HPDE6-E6E7 (cell line): ENCODE measurements at regions not wholly inside any gene's neighbourhood (a gene's known extent, or its start where the extent isn't known, plus 50 kb on each side); places are given as distances from the start of the nearest gene placed in this dataset.

Experiments
- DNase-seq: peaks from one replicate; pipeline ENCODE4 v3.0.0; 2011; ENCODE audit warnings: missing footprints; ENCODE audit errors: extremely low spot score

DNA sequence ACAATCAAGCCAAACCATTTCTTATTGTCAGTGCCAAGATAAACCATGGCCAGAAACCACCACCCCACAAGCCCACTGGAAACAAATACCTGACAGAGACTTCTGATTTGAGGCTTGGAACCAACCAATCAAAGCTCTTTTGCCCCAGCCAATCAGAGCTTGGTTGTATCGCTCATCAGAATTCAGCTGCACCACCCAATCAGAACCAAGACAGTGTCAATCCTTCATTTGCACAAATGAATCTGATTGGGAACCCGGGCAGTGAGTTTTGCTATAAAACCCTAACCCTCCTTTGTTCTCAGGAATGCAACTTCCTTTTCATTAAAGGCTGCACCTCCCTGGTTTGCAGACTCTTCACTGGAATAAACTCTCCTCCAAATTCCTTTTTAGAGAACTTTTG lies 87.4 kb downstream of the ELAPOR2 start:
- DNase-seq, result no peak

DNA sequence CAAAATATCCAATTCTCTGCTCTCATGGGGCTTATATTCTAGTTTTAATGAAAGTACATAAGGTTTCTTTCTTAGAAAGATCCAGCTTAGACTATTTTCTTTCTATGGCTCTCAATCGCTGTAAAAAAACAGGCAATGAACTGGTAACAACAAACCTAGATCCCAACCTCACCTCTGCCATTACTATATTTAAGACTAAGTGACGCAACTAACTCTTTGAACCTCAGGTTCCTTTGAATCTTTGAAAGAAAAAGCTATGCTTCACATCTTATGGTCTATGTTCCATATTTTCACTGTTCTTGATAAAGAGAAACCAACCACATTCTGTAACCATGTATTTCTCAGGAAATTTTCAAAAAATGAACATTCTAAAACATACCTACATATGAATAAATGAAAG lies 88.5 kb downstream of the ELAPOR2 start:
- DNase-seq, result no peak

GRCh38 chr7:86970547-86970946 lies 88.9 kb downstream of the ELAPOR2 start:
- no peak for DNase-seq

DNA sequence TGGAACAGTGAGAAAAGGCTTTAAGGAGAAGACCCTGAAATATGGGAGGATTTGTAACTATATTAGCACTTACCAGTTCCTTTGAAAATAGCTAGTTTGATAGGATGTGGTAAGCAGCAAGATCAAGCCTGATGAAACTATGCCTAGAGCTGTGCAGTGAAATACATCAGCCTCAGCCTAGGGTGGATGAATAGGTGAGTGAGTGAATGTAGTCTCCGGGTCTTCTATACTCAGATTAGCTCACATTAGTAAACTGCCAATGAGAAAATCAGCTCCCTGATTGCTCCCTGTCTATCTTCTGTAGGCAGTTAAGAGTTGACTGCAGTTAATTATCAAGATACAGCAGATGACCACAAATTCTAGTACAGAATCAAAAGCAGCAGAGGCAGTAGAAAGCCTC lies 89.6 kb downstream of the ELAPOR2 start:
- DNase-seq, result no peak

DNA sequence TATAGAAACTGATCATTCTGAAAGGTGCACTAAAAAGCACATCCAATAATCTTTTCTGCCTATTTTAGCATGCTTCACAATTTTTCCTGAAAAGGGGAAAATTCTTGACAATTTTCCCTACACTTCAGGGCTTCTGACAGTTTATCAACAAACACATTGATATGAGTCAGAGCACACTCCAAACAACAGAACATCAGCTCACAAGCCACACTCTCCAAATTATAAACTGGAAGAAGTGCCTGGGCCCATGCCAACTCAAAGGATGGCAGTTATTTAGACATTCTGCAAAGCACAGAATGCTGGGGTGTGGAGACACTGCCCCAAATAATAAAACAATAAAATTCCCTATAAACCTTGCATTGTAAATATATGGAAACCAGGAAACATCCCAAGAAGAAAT lies 90.8 kb downstream of the ELAPOR2 start:
- no peak for DNase-seq

DNA sequence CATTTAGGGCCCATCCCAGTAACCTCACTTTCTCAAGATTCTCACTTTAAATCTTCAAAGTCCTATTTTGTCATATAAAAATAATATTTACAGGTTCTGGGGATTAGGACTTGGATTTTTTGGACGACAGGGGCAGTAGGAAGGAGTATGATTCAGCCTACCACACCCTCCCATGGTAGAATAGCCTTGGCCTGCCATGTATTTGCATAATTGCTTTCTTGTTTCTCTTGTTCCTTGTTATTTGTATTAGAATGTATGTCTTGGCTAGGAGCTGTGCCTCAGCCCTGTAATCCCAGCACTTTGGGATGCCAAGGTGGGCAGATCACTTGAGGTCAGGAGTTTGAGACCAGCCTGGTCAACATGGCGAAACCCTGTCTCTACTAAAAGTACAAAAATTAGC lies 92.5 kb downstream of the ELAPOR2 start:
- no peak for DNase-seq

- no peak for DNase-seq
These were observed 93.7 kb downstream of the ELAPOR2 start for GRCh38 chr7:86965727-86966120.

- no peak for DNase-seq
These were observed 94.3 kb downstream of the ELAPOR2 start for GRCh38 chr7:86964973-86965726.

DNA sequence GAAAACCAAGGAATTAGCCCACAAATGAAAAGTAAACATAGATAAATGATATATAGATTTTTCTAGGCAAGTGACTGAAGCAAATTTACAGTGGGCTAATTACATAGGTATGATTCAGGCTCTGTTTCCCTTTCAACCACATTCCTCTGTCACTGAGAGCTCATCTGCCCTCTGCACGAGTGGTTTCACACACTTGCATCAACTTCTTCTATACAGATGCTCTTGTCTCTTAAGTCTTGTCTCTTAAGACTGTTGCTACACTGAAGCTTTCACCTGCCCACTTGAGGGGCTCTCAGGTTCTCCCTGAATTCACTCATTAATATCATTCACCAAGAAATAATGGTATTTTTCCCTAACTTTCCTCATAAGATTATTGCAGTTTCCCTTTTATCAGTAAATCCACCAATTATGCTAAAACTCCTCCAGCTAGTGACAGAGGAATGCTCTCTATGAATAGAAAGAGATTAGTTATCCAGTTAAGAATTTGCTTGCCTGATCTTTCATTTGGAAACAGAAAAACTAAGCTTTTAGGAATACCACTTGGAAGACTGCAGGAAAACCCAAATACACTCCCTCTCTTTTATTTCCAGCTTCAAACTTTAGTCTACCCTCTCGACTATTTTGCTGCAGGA lies 95.7 kb downstream of the ELAPOR2 start:
- no peak for DNase-seq

DNA sequence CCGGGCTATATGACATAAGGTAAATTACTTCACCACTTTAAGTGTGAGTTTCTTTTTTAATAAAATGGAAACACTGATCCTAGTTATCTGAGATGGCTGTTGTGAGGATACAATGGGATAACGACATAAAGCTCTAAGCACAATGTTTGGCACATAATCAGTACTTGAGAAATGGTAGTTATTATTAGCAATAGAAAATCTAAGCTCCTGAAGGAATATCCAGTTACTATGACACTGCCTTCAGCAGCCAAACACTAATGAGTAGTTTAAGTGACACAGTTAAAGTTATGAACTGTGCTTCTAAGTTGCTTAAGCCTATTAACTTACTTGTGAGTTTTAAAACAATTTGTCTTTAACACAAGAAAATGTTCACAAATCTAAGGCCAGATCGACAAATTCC lies 96.8 kb downstream of the ELAPOR2 start:
- no peak for DNase-seq

GRCh38 chr7:86961686-86962085 lies 97.8 kb downstream of the ELAPOR2 start:
- DNase-seq, result no peak

DNA sequence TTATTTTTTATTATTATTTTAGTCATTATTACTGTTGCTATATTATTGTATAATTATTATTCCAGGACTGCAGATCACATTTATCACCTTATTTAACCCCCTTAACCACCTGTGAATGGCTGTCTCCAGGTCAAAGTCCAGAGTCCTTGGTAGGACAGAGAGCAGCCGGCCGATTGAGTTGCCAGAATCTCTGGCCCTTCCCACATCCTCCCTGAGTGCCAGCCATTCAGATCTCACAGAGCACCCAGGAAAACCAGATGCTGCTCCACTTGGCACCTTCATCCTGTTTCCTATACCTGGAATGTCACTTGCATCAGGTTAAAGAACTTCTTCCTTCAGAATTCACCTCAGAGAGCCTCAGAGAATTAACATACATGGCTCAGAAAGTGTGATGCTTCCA lies 101.1 kb downstream of the ELAPOR2 start:
- no peak for DNase-seq

GRCh38 chr7:86956567-86956966 lies 102.9 kb downstream of the ELAPOR2 start:
- DNase-seq, result no peak

DNA sequence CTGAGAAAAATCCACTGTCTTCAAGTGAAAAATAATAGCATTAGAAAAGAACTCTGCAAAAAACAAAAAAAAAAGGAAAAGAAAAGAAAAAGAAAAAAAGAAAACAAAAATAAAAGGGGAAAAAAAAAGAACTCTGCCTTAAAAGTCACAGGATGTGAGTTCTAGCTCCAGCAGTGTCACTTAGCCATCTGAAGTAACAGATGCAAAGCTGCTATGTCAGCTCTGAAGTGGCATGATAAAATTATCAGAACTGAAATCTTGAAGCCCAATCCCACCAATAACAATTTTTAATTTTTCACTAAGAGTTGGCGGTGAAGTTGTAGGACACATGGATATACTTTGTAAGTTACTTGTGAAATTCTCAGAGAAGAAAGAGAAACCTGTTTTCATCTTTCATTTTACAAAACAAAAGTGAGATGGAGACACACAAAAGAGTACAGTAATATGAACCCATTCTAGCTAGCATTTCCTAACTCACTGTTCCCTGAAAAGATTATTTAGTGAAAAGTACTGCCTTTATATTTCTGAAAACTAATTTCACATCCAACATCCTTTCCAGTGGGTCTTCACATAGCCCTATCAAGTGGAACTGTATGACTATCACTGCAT lies 103.5 kb downstream of the ELAPOR2 start:
- no peak for DNase-seq

- no peak for DNase-seq
These were observed 104.5 kb downstream of the ELAPOR2 start for GRCh38 chr7:86954971-86955370.

- DNase-seq, result no peak
These were observed 105.7 kb downstream of the ELAPOR2 start for GRCh38 chr7:86953653-86954336.

GRCh38 chr7:86953219-86953618 lies 106.2 kb downstream of the ELAPOR2 start:
- DNase-seq, result no peak

- no peak for DNase-seq
These were observed 107.6 kb downstream of the ELAPOR2 start for GRCh38 chr7:86951895-86952294.

- DNase-seq, result no peak
These were observed 108.5 kb downstream of the ELAPOR2 start for GRCh38 chr7:86950944-86951343.

DNA sequence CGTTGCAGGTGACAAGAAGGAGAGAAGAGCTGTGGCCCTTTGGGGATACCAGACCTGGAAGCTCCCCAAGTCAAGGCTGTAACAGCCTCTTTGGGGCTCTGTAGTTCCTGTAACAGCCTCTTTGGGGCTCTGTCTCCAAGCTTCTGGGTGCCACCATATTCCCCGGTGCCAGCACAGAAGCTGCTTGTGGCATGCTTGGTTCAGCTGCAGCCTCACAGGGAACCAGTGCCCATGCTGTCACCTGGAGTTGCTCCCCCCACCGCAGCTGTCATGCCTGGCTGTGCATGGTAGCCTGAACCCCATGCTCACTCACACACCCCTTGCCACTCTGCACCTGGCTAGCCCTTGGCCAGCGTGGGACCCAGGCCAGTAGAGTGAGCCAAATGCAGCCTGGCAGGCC lies 109.1 kb downstream of the ELAPOR2 start:
- no peak for DNase-seq

GRCh38 chr7:86949779-86950260 lies 109.6 kb downstream of the ELAPOR2 start:
- no peak for DNase-seq

DNA sequence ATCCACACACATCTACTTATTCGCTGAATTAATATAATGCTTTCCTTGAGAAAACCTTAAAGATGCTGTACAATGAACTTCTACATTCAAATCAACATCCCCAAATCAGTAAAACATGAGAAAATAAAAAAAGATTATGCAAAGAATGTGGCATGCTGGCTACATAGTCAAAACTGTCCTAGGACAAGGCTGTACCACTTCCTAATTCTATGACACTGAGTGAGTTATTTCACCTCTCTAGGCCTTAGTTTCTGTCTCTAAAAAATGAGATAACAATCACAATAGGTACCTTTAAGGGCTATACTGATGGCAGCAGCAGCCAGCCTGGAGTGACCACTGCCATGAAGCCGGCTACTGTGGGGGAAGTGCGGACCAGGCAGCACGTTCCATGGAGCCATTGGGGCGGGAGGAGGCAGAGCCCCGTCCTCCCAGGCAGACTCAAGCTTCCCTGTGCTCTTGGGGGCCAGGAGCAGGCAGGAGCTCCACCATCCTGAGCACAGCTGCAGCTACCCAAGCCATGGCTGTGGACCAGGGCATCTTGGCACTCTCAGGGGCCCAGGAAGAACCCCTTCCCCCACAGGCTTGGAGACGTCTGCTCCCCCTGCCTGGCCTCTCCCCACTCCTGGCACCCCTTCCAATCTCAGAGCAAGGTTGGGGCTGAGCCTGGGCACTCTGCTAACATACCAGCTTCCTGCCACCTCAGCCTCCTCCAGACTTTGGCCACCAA lies 110.2 kb downstream of the ELAPOR2 start:
- no peak for DNase-seq
